ENCODE measurements at regions not wholly inside any gene's neighbourhood (a gene's known extent, or its start where the extent isn't known, plus 50 kb on each side); places are given as distances from the start of the nearest gene placed in this dataset.

DNA sequence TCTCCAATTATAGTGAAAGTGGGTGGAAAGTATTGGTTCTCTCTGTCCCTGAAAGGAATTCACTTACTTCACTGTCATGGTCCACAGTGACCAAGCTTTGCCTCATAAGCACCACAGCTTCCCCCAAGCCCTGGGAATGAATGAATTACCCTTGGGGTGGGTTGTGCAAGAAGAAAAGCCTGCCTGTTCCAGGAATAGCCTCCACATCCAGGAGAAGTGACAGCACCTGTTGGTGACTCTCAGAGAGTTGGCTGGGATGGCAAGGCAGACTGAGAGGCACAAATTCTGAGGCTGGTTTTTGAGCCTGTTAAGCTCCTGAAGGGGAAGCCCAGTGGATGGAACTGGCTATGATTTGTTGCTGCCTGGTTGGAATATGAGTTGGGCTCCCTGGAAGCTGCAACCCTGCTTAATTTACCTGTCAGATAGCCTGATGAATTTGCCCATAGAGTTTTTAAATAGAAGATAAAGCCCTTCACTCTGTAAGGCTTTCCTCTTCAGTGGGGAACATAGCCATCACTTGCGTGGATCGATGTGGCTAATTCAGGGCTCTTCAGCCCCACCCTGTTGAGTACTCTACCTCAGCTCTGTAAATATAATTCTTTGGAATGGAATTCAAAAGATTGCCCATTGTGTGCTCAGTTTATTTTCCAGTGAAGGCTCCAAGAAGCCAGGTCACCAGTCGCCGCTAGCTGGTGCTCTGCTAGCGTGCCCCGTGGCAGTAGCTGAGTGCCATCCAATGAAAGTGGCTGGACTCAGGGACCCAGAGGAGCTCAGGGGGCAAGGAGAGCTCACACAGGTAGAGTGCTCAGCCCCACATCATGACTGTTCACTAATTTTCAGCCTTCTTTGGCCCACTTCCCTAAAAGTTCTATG lies 479.3 kb downstream of the IRS1 start:
- no peaks in the 10 kb centered on the region for H3K36me3 ChIP-seq (ENCODE audit: control insufficient read depth, insufficient read depth, low read length, severe bottlenecking)
- H3K4me3 ChIP-seq (ENCODE audit: low read length), result no peak overlapping the region
- no peaks in the 10 kb centered on the region for H3K27me3 ChIP-seq (replicated peaks; ENCODE audit: control insufficient read depth, insufficient read depth, low read length)
- H3K9ac ChIP-seq (ENCODE audit: low read length), result no peak overlapping the region
- DNase-seq (ENCODE audit: low read depth), result no peak
- no peaks in the 10 kb centered on the region for H3K4me1 ChIP-seq (ENCODE audit: control insufficient read depth, insufficient read depth, low read length)
- H3K9me3 ChIP-seq (ENCODE audit: control insufficient read depth, low read length), result no peaks in the 10 kb centered on the region

DNA sequence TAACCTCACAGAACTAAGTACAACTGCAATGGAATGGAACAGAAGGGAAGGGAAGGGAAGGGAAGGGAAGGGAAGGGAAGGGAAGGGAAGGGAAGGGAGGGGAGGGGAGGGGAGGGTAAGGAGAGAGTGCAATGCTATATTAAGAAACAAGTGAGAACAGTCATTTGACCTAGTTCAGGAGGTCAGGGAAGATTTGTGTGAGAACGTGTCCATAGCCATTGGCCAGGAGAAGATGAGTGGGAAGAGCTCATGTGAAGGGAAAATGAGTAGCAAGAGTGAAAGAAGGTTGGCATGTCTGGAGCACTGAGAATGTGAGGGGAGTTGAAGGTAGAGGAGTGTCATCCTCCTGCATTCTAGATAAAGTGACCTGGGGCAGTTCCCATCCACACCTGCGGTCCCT lies 481.6 kb downstream of the IRS1 start:
- Histone ChIP-seq H3K4me3 (ENCODE audit: low read length) (no peak overlapping the region), H3K9ac (ENCODE audit: low read length) (no peak overlapping the region), H3K9me3 (ENCODE audit: control insufficient read depth, low read length) (no peaks in the 10 kb centered on the region), H3K36me3 (ENCODE audit: control insufficient read depth, insufficient read depth, low read length, severe bottlenecking) (no peaks in the 10 kb centered on the region), H3K4me1 (ENCODE audit: control insufficient read depth, insufficient read depth, low read length) (no peaks in the 10 kb centered on the region), H3K27me3 (replicated peaks; ENCODE audit: control insufficient read depth, insufficient read depth, low read length) (no peaks in the 10 kb centered on the region)
- no peak for DNase-seq (ENCODE audit: low read depth)

DNA sequence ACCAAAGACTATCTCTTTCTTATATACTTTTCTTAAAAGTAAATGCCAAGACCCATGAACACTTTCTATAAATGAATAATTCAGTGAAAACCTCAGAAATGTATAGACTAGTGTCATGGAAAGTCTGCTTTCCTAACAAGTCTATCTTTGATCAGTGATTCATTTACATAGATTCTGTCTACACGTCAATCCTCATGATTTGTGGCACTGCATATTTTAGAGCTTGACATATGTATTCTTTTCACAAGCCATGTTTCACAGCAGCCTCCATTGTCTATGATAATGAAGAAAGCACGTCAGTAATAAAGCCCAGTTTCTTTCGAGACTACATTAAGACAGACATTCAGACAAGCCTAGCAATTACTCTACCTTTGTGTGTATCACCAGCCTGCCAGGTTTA lies 486.6 kb downstream of the IRS1 start:
- no peak for DNase-seq (ENCODE audit: low read depth)
- no peak overlapping the region for H3K4me3 ChIP-seq (ENCODE audit: low read length)
- H3K9ac ChIP-seq (ENCODE audit: low read length), result no peak overlapping the region
- H3K9me3 ChIP-seq (ENCODE audit: control insufficient read depth, low read length), result no peaks in the 10 kb centered on the region
- no peaks in the 10 kb centered on the region for H3K27me3 ChIP-seq (replicated peaks; ENCODE audit: control insufficient read depth, insufficient read depth, low read length)
- H3K36me3 ChIP-seq (ENCODE audit: control insufficient read depth, insufficient read depth, low read length, severe bottlenecking), result no peaks in the 10 kb centered on the region
- H3K4me1 ChIP-seq (ENCODE audit: control insufficient read depth, insufficient read depth, low read length), result no peaks in the 10 kb centered on the region

DNA sequence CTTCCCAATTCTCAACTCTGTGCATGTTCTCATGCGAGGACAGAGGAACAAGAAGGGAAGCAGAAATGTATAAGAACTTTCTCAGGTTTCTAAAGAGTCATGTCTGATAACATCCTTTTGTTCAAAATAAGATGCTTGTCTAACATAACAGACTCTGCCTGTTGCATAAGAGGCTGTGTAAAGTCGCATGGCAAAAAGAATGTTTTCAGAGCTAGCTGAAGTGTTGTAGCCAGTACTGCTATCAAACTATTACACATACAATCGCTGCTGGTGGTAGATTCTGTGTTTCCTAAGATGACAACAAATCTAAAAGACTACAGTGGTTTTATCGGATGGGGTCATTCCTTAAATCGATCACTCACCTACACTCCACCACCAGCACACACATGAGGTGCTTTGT lies 487.5 kb downstream of the IRS1 start:
- Histone ChIP-seq H3K9me3 (ENCODE audit: control insufficient read depth, low read length) (no peaks in the 10 kb centered on the region), H3K9ac (ENCODE audit: low read length) (no peak overlapping the region), H3K4me3 (ENCODE audit: low read length) (no peak overlapping the region), H3K4me1 (ENCODE audit: control insufficient read depth, insufficient read depth, low read length) (no peaks in the 10 kb centered on the region), H3K36me3 (ENCODE audit: control insufficient read depth, insufficient read depth, low read length, severe bottlenecking) (no peaks in the 10 kb centered on the region), H3K27me3 (replicated peaks; ENCODE audit: control insufficient read depth, insufficient read depth, low read length) (no peaks in the 10 kb centered on the region)
- peak; percentile 24 for DNase-seq (ENCODE audit: low read depth)

DNA sequence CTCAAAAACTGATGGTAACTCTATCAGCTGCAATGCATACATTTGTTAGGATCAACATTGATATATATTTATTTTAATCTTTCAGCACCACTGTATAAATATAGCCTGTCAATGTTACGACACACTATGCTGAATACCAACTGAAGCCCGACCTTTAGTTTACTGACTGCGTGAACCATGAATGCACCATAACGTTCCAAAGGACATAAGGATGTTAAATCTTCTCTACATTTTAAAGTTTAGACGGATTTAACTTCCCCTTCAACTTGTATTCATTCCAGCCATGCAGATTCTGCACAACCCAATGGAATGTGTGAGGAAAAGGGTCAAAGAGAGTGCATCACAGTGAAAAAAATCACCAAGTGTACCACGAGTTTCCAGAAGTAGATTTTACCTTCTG lies 489.5 kb downstream of the IRS1 start:
- no peak overlapping the region for H3K9ac ChIP-seq (ENCODE audit: low read length)
- no peaks in the 10 kb centered on the region for H3K9me3 ChIP-seq (ENCODE audit: control insufficient read depth, low read length)
- no peaks in the 10 kb centered on the region for H3K27me3 ChIP-seq (replicated peaks; ENCODE audit: control insufficient read depth, insufficient read depth, low read length)
- H3K4me3 ChIP-seq (ENCODE audit: low read length), result no peak overlapping the region
- peak; percentile 29 for DNase-seq (ENCODE audit: low read depth)
- no peaks in the 10 kb centered on the region for H3K36me3 ChIP-seq (ENCODE audit: control insufficient read depth, insufficient read depth, low read length, severe bottlenecking)
- H3K4me1 ChIP-seq (ENCODE audit: control insufficient read depth, insufficient read depth, low read length), result no peaks in the 10 kb centered on the region

DNA sequence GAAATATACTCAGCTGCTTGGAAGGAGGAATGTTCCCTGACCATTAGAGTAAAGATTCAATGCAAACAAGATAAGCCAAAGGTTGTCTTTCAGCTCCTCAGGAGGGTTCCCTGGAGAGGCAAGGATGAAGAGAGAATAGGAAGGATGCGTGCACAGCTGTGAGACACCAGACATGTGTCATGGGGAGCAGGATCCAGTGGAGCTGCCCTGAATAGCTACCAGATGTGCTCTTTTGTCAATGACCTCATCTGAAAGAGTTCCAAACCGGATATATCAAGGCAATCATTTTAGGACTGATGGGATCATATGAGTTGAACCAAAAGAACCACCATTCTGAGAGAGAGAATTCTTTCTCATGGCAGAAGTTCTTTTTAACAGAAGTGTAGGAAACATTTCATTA lies 490.6 kb downstream of the IRS1 start:
- Histone ChIP-seq H3K9ac (ENCODE audit: low read length) (no peak overlapping the region), H3K27me3 (replicated peaks; ENCODE audit: control insufficient read depth, insufficient read depth, low read length) (no peaks in the 10 kb centered on the region)
- DNase-seq (ENCODE audit: low read depth), result peak; percentile 45

DNA sequence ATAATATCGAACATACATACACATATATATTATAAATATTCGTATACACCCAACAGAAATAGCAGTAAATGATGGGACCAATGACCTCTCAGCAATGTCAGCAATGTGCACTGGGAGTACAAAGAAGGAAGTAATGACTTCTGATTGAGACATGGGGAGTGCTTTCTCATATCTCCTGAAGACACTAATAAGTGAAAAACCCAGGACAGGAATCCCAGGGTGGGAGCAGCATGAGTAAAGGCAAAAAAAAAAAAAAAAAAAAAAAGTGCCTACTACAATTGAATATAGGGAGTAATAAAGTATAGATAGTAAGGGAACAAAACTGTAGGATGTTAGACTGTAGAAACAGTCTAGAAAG lies 491.3 kb downstream of the IRS1 start:
- H3K4me1 ChIP-seq (ENCODE audit: control insufficient read depth, insufficient read depth, low read length), result no peaks in the 10 kb centered on the region
- no peaks in the 10 kb centered on the region for H3K36me3 ChIP-seq (ENCODE audit: control insufficient read depth, insufficient read depth, low read length, severe bottlenecking)
- H3K27me3 ChIP-seq (replicated peaks; ENCODE audit: control insufficient read depth, insufficient read depth, low read length), result no peaks in the 10 kb centered on the region
- no peak for DNase-seq (ENCODE audit: low read depth)
- H3K9ac ChIP-seq (ENCODE audit: low read length), result no peak overlapping the region
- no peak overlapping the region for H3K4me3 ChIP-seq (ENCODE audit: low read length)
- no peaks in the 10 kb centered on the region for H3K9me3 ChIP-seq (ENCODE audit: control insufficient read depth, low read length)

More for the DNA sequence above, 490.6 kb downstream of the IRS1 start:
- Histone ChIP-seq H3K4me1 (ENCODE audit: control insufficient read depth, insufficient read depth, low read length) (no peaks in the 10 kb centered on the region), H3K4me3 (ENCODE audit: low read length) (no peak overlapping the region), H3K9me3 (ENCODE audit: control insufficient read depth, low read length) (no peaks in the 10 kb centered on the region), H3K36me3 (ENCODE audit: control insufficient read depth, insufficient read depth, low read length, severe bottlenecking) (no peaks in the 10 kb centered on the region)

DNA sequence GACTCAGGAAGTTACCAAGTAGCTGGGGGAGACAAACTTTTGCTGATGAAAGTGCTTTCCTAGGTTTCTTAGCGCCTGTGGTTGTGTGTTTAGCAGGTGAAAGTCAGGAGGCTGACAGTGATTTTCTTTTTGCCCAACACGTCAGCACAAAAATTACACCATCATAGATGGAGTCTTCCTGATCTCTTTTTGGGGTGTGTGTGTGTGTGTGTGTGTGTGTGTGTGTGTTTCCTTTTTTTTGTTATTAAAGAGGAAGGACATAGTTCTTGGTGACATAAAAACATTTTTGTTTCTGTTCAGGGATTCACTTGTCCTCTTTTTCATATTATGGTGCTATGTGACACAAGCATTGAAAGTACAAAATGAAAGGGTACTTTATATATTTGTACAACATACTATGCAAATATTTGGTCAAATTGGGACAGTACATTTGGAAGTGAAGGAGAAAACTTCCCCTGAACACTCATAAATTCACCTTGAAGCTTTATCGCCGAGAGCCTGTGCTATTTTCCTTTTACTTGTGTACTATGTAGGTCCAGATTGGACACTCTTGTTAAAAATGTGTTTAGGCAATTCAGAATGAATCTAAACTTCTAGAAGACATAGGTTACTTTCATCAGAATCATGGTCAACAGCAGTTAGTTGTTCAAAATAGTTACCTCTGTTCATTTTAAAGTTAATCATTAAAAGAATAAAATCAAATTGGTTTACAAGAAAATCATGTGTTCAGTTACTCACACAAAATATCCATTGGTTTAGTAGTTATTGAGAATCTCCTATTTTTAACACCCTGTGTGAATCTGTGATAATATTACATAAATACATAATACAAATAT lies 491.9 kb downstream of the IRS1 start:
- no peaks in the 10 kb centered on the region for H3K36me3 ChIP-seq (ENCODE audit: control insufficient read depth, insufficient read depth, low read length, severe bottlenecking)
- H3K9me3 ChIP-seq (ENCODE audit: control insufficient read depth, low read length), result no peaks in the 10 kb centered on the region
- no peaks in the 10 kb centered on the region for H3K27me3 ChIP-seq (replicated peaks; ENCODE audit: control insufficient read depth, insufficient read depth, low read length)
- no peak for DNase-seq (ENCODE audit: low read depth)
- H3K9ac ChIP-seq (ENCODE audit: low read length), result no peak overlapping the region
- H3K4me1 ChIP-seq (ENCODE audit: control insufficient read depth, insufficient read depth, low read length), result no peaks in the 10 kb centered on the region
- no peak overlapping the region for H3K4me3 ChIP-seq (ENCODE audit: low read length)

DNA sequence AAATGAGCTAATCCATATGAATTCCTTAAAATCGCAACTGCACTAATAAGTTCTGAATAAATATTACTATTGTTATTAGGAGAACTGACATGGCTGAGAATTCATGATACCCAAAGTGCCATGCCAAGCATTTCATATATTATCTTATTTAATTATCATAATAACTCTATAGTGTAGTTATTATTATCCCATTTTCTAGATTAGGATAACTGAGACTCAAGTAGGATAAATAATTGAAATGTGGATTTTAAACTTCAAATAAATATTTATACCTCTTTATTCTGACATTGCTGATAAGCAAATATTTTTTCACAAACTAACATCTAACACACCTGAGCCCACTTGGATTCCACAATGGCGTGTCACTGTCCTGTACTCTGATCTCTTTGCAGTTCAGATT lies 492.7 kb downstream of the IRS1 start:
- Histone ChIP-seq H3K9ac (ENCODE audit: low read length) (no peak overlapping the region), H3K4me1 (ENCODE audit: control insufficient read depth, insufficient read depth, low read length) (no peaks in the 10 kb centered on the region), H3K27me3 (replicated peaks; ENCODE audit: control insufficient read depth, insufficient read depth, low read length) (no peaks in the 10 kb centered on the region), H3K9me3 (ENCODE audit: control insufficient read depth, low read length) (no peaks in the 10 kb centered on the region), H3K4me3 (ENCODE audit: low read length) (no peak overlapping the region), H3K36me3 (ENCODE audit: control insufficient read depth, insufficient read depth, low read length, severe bottlenecking) (no peaks in the 10 kb centered on the region)
- no peak for DNase-seq (ENCODE audit: low read depth)

DNA sequence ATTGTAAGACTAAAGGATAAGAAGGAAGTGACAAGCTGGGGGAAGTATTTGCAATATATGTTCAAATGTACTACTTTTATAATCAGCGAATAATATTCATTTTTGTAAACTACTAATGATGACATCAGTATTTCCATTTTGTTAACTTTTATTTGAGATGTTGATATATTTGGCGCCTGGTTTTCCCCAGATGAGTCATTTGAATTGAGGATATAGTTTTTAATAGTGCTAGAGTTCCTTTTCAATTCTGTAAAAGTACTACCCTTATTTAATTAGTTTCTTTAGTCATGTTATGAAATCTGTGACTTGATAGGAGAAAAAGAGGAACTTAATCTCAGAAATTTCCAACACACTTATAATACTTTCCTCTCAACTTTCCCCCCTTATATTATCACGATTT lies 495.3 kb downstream of the IRS1 start:
- Histone ChIP-seq H3K4me3 (ENCODE audit: low read length) (no peak overlapping the region), H3K9ac (ENCODE audit: low read length) (no peak overlapping the region), H3K9me3 (ENCODE audit: control insufficient read depth, low read length) (no peaks in the 10 kb centered on the region), H3K36me3 (ENCODE audit: control insufficient read depth, insufficient read depth, low read length, severe bottlenecking) (no peaks in the 10 kb centered on the region), H3K27me3 (replicated peaks; ENCODE audit: control insufficient read depth, insufficient read depth, low read length) (no peaks in the 10 kb centered on the region), H3K4me1 (ENCODE audit: control insufficient read depth, insufficient read depth, low read length) (no peaks in the 10 kb centered on the region)
- no peak for DNase-seq (ENCODE audit: low read depth)

DNA sequence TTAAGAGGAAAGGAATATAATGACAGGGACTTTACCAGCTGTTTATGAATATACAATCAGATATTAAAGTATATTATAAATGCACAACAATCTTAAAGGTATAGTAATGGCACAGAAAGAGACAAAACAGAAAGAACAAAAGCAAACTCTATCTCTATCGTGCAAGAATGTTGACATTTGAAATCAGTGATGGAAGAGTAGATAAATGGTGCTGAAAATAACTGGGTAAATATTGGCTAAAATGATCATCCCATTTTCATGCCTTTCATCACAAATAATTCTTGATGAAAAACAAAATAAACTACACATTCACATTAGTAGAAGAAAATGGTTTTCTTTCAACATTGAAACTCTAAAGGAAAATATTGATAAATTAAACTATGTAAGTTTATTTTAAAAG lies 495.9 kb downstream of the IRS1 start:
- no peak overlapping the region for H3K4me3 ChIP-seq (ENCODE audit: low read length)
- DNase-seq (ENCODE audit: low read depth), result no peak
- no peak overlapping the region for H3K9ac ChIP-seq (ENCODE audit: low read length)
- no peaks in the 10 kb centered on the region for H3K4me1 ChIP-seq (ENCODE audit: control insufficient read depth, insufficient read depth, low read length)
- H3K27me3 ChIP-seq (replicated peaks; ENCODE audit: control insufficient read depth, insufficient read depth, low read length), result no peaks in the 10 kb centered on the region
- H3K36me3 ChIP-seq (ENCODE audit: control insufficient read depth, insufficient read depth, low read length, severe bottlenecking), result no peaks in the 10 kb centered on the region
- no peaks in the 10 kb centered on the region for H3K9me3 ChIP-seq (ENCODE audit: control insufficient read depth, low read length)
